Amygdala (tissue), 56 donors: ENCODE measurements at regions not wholly inside any gene's neighbourhood (a gene's known extent, or its start where the extent isn't known, plus 50 kb on each side); places are given as distances from the start of the nearest gene placed in this dataset.

Experiments used
- DNase-seq, 56 donors: peaks; one replicate each; lab custom pipeline; 2025; lab: John Stamatoyannopoulos, UW

- DNase-seq, result no peak
Measured at GRCh38 chr2:142189501-142189900, 58.7 kb upstream of the LRP1B start.

GRCh38 chr2:142188562-142188961, 57.7 kb upstream of the LRP1B start:
- no peak for DNase-seq

GRCh38 chr2:142180820-142181533, 50.2 kb upstream of the LRP1B start:
- peak in 12 of 56 donors; percentile 2 to 47 (median 4) for DNase-seq
